ENCODE measurements at regions not wholly inside any gene's neighbourhood (a gene's known extent, or its start where the extent isn't known, plus 50 kb on each side); places are given as distances from the start of the nearest gene placed in this dataset.

- Histone ChIP-seq H3K27me3 (ENCODE audit: low read length) (no peaks in the 10 kb centered on the region), H3K4me2 (ENCODE audit: low read depth, low read length, poor library complexity, severe bottlenecking) (no peak overlapping the region)
These were observed 161.7 kb downstream of the POLR2M start for GRCh38 chr15:57867970-57868798.

DNA sequence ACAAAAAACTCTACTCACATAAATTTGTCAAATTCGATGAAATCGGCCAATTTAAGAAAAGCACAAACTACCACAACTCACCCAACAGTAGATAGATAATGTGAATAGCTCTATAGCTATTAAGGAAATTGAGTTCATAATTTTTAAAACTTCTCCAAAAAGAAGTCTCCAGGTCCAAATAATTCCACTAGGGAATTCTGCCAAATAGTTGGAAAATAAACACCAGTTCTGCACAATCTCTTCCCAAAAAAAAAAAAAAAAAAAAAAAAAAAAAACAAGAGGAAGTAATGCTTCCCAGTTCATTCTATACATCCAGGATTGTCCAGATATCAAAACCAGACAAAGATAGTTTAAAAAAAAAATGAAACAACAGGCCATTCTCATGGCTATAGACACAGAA is 164.2 kb downstream of the POLR2M start:
- Histone ChIP-seq H3K36me3 (ENCODE audit: low read length) (no peaks in the 10 kb centered on the region), H3K27ac (ENCODE audit: low read depth, low read length) (no peak overlapping the region), H3F3A (ENCODE audit: insufficient read depth) (no peaks in the 10 kb centered on the region), H3K4me2 (ENCODE audit: low read depth, low read length, poor library complexity, severe bottlenecking) (no peak overlapping the region), H2AFZ (ENCODE audit: low read depth, low read length, severe bottlenecking) (no peak overlapping the region), H3K9me3 (ENCODE audit: insufficient read depth, low read length) (no peaks in the 10 kb centered on the region), H4K20me1 (ENCODE audit: low read depth, low read length) (no peaks in the 10 kb centered on the region), H3K27me3 (ENCODE audit: low read length) (no peaks in the 10 kb centered on the region), H3K9me2 (replicated peaks; ENCODE audit: insufficient read depth, low read length) (no peaks in the 10 kb centered on the region), H3K79me2 (ENCODE audit: insufficient read depth, low read length) (no peaks in the 10 kb centered on the region), H3K4me3 (ENCODE audit: insufficient read depth, low read length, poor library complexity, severe bottlenecking) (no peak overlapping the region), H3K9ac (ENCODE audit: low read length) (no peak overlapping the region)
- TF ChIP-seq CTCF (IDR thresholded peaks at IDR 0.05; ENCODE audit: insufficient read depth, low read length, poor library complexity, severe bottlenecking) (no peak), EZH2phosphoT487 (conservative IDR thresholded peaks at IDR 0.05; ENCODE audit: low read length) (no peak)

More at GRCh38 chr15:57867970-57868798, 161.7 kb downstream of the POLR2M start:
- H3K79me2 ChIP-seq (ENCODE audit: insufficient read depth, low read length) = no peaks in the 10 kb centered on the region
- no peaks in the 10 kb centered on the region for H3K9me2 ChIP-seq (replicated peaks; ENCODE audit: insufficient read depth, low read length)
- no peak overlapping the region for H3K4me3 ChIP-seq (ENCODE audit: insufficient read depth, low read length, poor library complexity, severe bottlenecking)
- no peak overlapping the region for H2AFZ ChIP-seq (ENCODE audit: low read depth, low read length, severe bottlenecking)
- no peaks in the 10 kb centered on the region for H3F3A ChIP-seq (ENCODE audit: insufficient read depth)
- H3K36me3 ChIP-seq (ENCODE audit: low read length) = no peaks in the 10 kb centered on the region
- no peaks in the 10 kb centered on the region for H3K9me3 ChIP-seq (ENCODE audit: insufficient read depth, low read length)
- H4K20me1 ChIP-seq (ENCODE audit: low read depth, low read length) = no peaks in the 10 kb centered on the region
- H3K27ac ChIP-seq (ENCODE audit: low read depth, low read length) = no peak overlapping the region
- no peak for TF ChIP-seq EZH2phosphoT487 (conservative IDR thresholded peaks at IDR 0.05; ENCODE audit: low read length)
- TF ChIP-seq CTCF (IDR thresholded peaks at IDR 0.05; ENCODE audit: insufficient read depth, low read length, poor library complexity, severe bottlenecking) = no peak
- H3K9ac ChIP-seq (ENCODE audit: low read length) = no peak overlapping the region

DNA sequence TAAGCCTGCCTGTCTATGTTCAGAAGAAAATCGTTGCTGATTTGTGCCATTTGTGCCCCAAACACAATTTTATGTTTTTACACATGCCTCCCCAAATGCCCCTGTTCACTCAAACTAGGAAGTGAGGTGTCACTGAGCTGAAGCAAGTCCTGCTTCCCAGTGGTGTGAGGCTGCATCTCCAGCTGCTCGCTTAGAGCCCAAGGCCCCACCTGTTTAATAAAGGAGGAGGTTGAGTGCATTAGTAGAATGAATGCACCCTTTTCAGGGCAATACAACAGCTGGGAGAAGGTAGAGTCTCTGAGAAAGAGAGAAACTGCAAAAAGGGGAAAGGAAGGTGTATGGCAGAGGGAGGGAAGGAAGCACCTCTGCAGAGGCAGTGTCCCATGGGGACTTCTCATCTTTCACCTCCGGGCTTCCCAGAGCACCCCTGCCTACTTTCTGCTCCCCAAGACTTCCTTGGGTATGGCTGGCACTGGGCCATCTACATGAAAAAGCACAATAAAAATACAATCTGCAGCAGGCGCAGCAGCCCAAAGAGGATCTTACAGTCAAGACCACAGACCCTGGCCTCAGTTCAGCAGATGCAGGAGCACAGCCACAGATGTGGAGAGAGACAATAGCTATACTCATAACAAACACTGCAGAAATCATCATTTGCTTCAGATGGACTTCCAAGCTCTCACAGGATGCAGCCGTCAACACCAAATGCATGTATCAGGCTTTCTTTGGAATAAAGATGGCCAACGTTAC is 165.9 kb downstream of the POLR2M start:
- no peaks in the 10 kb centered on the region for H3K27me3 ChIP-seq (ENCODE audit: low read length)
- no peak overlapping the region for H3K9ac ChIP-seq (ENCODE audit: low read length)
- H4K20me1 ChIP-seq (ENCODE audit: low read depth, low read length) = no peaks in the 10 kb centered on the region
- H3F3A ChIP-seq (ENCODE audit: insufficient read depth) = no peaks in the 10 kb centered on the region
- no peaks in the 10 kb centered on the region for H3K36me3 ChIP-seq (ENCODE audit: low read length)
- no peak overlapping the region for H3K4me3 ChIP-seq (ENCODE audit: insufficient read depth, low read length, poor library complexity, severe bottlenecking)
- H3K4me2 ChIP-seq (ENCODE audit: low read depth, low read length, poor library complexity, severe bottlenecking) = no peak overlapping the region
- no peaks in the 10 kb centered on the region for H3K9me3 ChIP-seq (ENCODE audit: insufficient read depth, low read length)
- no peak overlapping the region for H3K27ac ChIP-seq (ENCODE audit: low read depth, low read length)
- TF ChIP-seq EZH2phosphoT487 (conservative IDR thresholded peaks at IDR 0.05; ENCODE audit: low read length) (no peak), CTCF (IDR thresholded peaks at IDR 0.05; ENCODE audit: insufficient read depth, low read length, poor library complexity, severe bottlenecking) (no peak)
- H3K9me2 ChIP-seq (replicated peaks; ENCODE audit: insufficient read depth, low read length) = no peaks in the 10 kb centered on the region
- no peak overlapping the region for H2AFZ ChIP-seq (ENCODE audit: low read depth, low read length, severe bottlenecking)
- H3K79me2 ChIP-seq (ENCODE audit: insufficient read depth, low read length) = no peaks in the 10 kb centered on the region
